PC-9 (cell line): ENCODE measurements at regions not wholly inside any gene's neighbourhood (a gene's known extent, or its start where the extent isn't known, plus 50 kb on each side); places are given as distances from the start of the nearest gene placed in this dataset.

Experiments
- BruUV-seq: library from RNA; stranded (reverse); fragments of 400-500 nt; replicated peaks from 2 replicates; lab custom pipeline; 2021; lab: Mats Ljungman, UMichigan
- CTCF ChIA-PET: fragments of 300-600 bp; sonication (Branson Sonifier 250); formaldehyde crosslinking; loops from one replicate; lab custom pipeline; 2022; ENCODE audit warnings: antibody characterized with exemption; lab: Charles Lee
- POLR2A ChIA-PET: fragments of 300-600 bp; sonication (Branson Sonifier 250); formaldehyde crosslinking; loops from one replicate; lab custom pipeline; 2022; ENCODE audit warnings: antibody characterized with exemption; ENCODE audit not compliant: unreplicated experiment; lab: Charles Lee
- DNase-seq, 2 experiments: peaks; one replicate each; pipeline versions ENCODE4 v3.0.0 to v3.0.0-alpha.2; 2015 to 2022; ENCODE audit warnings: mixed read lengths in 1 of 2
- H2AFZ ChIP-seq: fragments of 200-600 bp; sonication (generic); 2 replicates; pipeline ENCODE4 v1.8.1; 2017; ENCODE audit warnings: antibody characterized with exemption
- H3F3A ChIP-seq: fragments of 200-600 bp; sonication (generic); 2 replicates; pipeline ENCODE4 v1.8.1; 2017; ENCODE audit warnings: antibody characterized with exemption, mild to moderate bottlenecking, low read depth; ENCODE audit not compliant: insufficient read depth
- H3K27ac ChIP-seq: fragments of 200-600 bp; sonication (generic); 2 replicates; pipeline ENCODE4 v1.6.1; 2016; ENCODE audit warnings: mixed run types
- H3K27me3 ChIP-seq: fragments of 200-600 bp; sonication (generic); 2 replicates; pipeline ENCODE4 v1.6.1; 2016; ENCODE audit warnings: low read depth, mixed run types; ENCODE audit not compliant: insufficient read depth
- H3K36me3 ChIP-seq: fragments of 200-600 bp; sonication (generic); 2 replicates; pipeline ENCODE4 v1.6.1; 2016; ENCODE audit warnings: low read depth, mixed run types
- H3K4me1 ChIP-seq: fragments of 200-600 bp; sonication (generic); replicated peaks from 2 replicates; pipeline ENCODE4 v1.6.1; 2016; ENCODE audit warnings: mixed run types; ENCODE audit not compliant: insufficient read depth
- H3K4me2 ChIP-seq: fragments of 200-600 bp; sonication (generic); 2 replicates; pipeline ENCODE4 v1.6.1; 2017; ENCODE audit warnings: mixed run types
- H3K4me3 ChIP-seq: fragments of 200-600 bp; sonication (generic); 2 replicates; pipeline ENCODE4 v1.6.1; 2016; ENCODE audit warnings: mixed run types
- H3K79me2 ChIP-seq: fragments of 200-600 bp; sonication (generic); 2 replicates; pipeline ENCODE4 v1.6.1; 2017; ENCODE audit warnings: low read depth, mixed run types
- H3K9me2 ChIP-seq: fragments of 200-600 bp; sonication (generic); 2 replicates; pipeline ENCODE4 v1.8.1; 2017; ENCODE audit warnings: mild to moderate bottlenecking; ENCODE audit not compliant: insufficient read depth
- H3K9me3 ChIP-seq: fragments of 200-600 bp; sonication (generic); 2 replicates; pipeline ENCODE4 v1.8.1; 2016; ENCODE audit warnings: low read depth; ENCODE audit not compliant: insufficient read depth
- H4K20me1 ChIP-seq: fragments of 200-600 bp; sonication (generic); 2 replicates; pipeline ENCODE4 v1.8.1; 2017; ENCODE audit not compliant: insufficient read depth
- EZH2 ChIP-seq: fragments of 200-600 bp; sonication (generic); IDR thresholded peaks from 2 replicates; pipeline ENCODE4 v1.8.0; 2017; ENCODE audit warnings: antibody characterized with exemption, low read depth
- intact Hi-C: fragments of 100-400 bp; cut with micrococcal nuclease; formaldehyde crosslinking; loops from one replicate; pipeline ENCODE4 v1.10.0; 2022; ENCODE audit not compliant: unreplicated experiment
- TF ChIP-seq, protein P1 (sequence below): fragments of 200-600 bp; sonication (generic); conservative IDR thresholded peaks from 2 replicates; pipeline ENCODE4 v1.6.1; 2017; ENCODE audit warnings: mixed run types, antibody characterized with exemption, mild to moderate bottlenecking, moderate library complexity

DNA sequence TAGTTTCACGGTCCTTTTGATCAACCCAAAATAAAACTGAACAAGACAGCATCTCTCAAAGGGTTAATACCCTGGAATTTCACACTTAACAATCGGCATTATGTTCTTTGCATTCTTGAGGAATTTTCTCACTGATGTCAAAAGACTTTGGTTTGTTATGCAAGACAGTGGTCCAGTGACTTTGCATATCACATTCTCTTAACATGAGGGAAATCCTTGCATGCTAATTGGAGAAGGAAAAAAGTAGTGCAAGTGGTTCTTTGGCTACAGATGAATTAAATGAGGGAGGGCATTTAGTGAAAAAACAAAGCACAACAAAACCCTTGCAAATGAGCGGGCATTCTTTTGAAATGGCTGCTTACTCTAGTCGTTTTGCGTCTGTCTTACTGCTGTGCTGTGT, 105.1 kb upstream of the LIMCH1 start:
- Histone ChIP-seq H3K4me1 (peaks cover 56% of the 10 kb centered on the region), H3K36me3 (peaks cover 9% of the 10 kb centered on the region; the same call in 1 of the 2 replicates), H3K9me2 (no peaks in the 10 kb centered on the region), H3K27me3 (no peaks in the 10 kb centered on the region), H2AFZ (no peak overlapping the region), H3K27ac (peak overlapping the region; percentile 85), H4K20me1 (no peaks in the 10 kb centered on the region), H3K4me2 (peak overlapping the region; percentile 39), H3K79me2 (peaks cover 68% of the 10 kb centered on the region), H3K9me3 (no peaks in the 10 kb centered on the region), H3K4me3 (no peak overlapping the region), H3F3A (peaks cover 22% of the 10 kb centered on the region; the same call in 1 of the 2 replicates)
- ChIA-PET POLR2A (no interaction called here), CTCF (interaction anchor here (0.6 kb wide), 1 partner anchor 93 kb away, joined by 5 read pairs; no protein-coding TSS in a partner anchor)
- TF ChIP-seq, protein P1, sequence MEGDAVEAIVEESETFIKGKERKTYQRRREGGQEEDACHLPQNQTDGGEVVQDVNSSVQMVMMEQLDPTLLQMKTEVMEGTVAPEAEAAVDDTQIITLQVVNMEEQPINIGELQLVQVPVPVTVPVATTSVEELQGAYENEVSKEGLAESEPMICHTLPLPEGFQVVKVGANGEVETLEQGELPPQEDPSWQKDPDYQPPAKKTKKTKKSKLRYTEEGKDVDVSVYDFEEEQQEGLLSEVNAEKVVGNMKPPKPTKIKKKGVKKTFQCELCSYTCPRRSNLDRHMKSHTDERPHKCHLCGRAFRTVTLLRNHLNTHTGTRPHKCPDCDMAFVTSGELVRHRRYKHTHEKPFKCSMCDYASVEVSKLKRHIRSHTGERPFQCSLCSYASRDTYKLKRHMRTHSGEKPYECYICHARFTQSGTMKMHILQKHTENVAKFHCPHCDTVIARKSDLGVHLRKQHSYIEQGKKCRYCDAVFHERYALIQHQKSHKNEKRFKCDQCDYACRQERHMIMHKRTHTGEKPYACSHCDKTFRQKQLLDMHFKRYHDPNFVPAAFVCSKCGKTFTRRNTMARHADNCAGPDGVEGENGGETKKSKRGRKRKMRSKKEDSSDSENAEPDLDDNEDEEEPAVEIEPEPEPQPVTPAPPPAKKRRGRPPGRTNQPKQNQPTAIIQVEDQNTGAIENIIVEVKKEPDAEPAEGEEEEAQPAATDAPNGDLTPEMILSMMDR, result no peak
- TF ChIP-seq EZH2, result no peak
- BruUV-seq, result no TSS peak
- peak; percentile 21 to 94 for DNase-seq
- intact Hi-C loops, result loop anchor here (1.0 to 5.0 kb wide), 6 partner anchors 71 to 229 kb away; no protein-coding TSS in a partner anchor

DNA sequence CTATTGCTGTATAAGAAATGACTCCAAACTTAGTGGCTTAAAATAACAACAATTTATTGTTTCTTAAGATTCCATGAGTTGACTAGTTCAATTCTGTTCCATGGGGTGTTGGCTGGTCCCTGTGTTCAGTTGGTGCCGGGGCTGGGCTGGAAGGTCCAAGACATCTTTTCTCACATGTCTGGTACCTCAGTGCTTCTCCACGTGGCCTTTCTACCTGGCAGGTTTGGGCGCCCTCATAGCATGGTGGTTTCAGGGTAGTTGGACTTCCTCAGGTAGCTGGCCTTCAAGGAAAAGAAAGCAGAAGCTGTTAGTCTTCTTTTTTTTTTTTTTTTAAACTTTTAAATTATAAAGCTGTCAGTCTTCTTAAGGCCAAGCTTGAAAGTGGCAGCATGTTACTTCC, 104.6 kb upstream of the LIMCH1 start:
- Histone ChIP-seq H3K4me1 (peaks cover 61% of the 10 kb centered on the region), H3K36me3 (peaks cover 8% of the 10 kb centered on the region; the same call in 1 of the 2 replicates), H3K79me2 (peaks cover 67% of the 10 kb centered on the region), H2AFZ (no peak overlapping the region), H3K9me3 (no peaks in the 10 kb centered on the region), H3K27ac (peak overlapping the region; percentile 85), H3K27me3 (no peaks in the 10 kb centered on the region), H3K9me2 (no peaks in the 10 kb centered on the region), H3F3A (peaks cover 22% of the 10 kb centered on the region; the same call in 1 of the 2 replicates), H4K20me1 (no peaks in the 10 kb centered on the region), H3K4me2 (peak overlapping the region; percentile 39), H3K4me3 (no peak overlapping the region)
- TF ChIP-seq, protein P1, result no peak
- no peak for TF ChIP-seq EZH2
- DNase-seq, result no peak
- BruUV-seq, result TSS peak; percentile 75
- ChIA-PET POLR2A (no interaction called here), CTCF (interaction anchor here (0.5 to 0.6 kb wide), 2 partner anchors 72 to 92 kb away, joined by 4 to 5 read pairs; no protein-coding TSS in a partner anchor)
- intact Hi-C loops, result loop anchor here (2.0 to 5.0 kb wide), 5 partner anchors 71 to 229 kb away; no protein-coding TSS in a partner anchor

DNA sequence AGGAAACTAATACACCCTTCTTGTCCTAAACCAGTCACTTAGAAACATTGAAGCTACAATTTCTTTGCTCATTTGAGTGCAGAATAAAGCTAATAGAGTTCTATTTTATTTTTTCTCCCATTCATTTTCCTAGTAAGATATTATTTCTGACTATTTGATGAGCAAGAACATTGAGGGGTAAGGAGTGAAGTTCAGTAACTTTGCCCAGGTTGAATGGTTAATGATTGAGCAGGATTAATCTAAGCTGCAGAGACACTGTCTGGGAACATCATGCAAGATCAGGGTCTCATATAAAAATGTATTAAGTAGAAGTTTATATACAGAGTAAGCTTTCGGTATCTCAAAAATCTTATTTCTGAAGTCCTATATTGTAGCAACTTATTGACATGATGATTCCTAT, 102.4 kb upstream of the LIMCH1 start:
- intact Hi-C loops, result no loop called here
- H3F3A ChIP-seq, result peaks cover 28% of the 10 kb centered on the region
- H3K27me3 ChIP-seq, result no peaks in the 10 kb centered on the region
- no peak overlapping the region for H3K4me2 ChIP-seq
- H3K79me2 ChIP-seq, result peaks cover 75% of the 10 kb centered on the region
- no peaks in the 10 kb centered on the region for H3K9me3 ChIP-seq
- no peaks in the 10 kb centered on the region; the same call in 1 of the 2 replicates for H3K36me3 ChIP-seq
- DNase-seq, result no peak
- H3K4me1 ChIP-seq, result peaks cover 67% of the 10 kb centered on the region
- POLR2A ChIA-PET, result no interaction called here
- no peaks in the 10 kb centered on the region for H4K20me1 ChIP-seq
- no peaks in the 10 kb centered on the region for H3K9me2 ChIP-seq
- H3K27ac ChIP-seq, result no peak overlapping the region
- BruUV-seq, result no TSS peak
- H3K4me3 ChIP-seq, result no peak overlapping the region
- no peak for TF ChIP-seq EZH2
- TF ChIP-seq, protein P1, result no peak
- H2AFZ ChIP-seq, result no peak overlapping the region
- CTCF ChIA-PET, result no interaction called here
